GM12873 (cell line): ENCODE measurements at regions not wholly inside any gene's neighbourhood (a gene's known extent, or its start where the extent isn't known, plus 50 kb on each side); places are given as distances from the start of the nearest gene placed in this dataset.

Experiments used
- TF ChIP-seq, protein P1 (sequence below): IDR thresholded peaks from 2 replicates; pipeline ENCODE4 v1.5.1; 2012; ENCODE audit warnings: low read depth, mild to moderate bottlenecking, moderate library complexity, low read length, control low read depth; ENCODE audit not compliant: insufficient read depth; ENCODE audit errors: missing control alignments

DNA sequence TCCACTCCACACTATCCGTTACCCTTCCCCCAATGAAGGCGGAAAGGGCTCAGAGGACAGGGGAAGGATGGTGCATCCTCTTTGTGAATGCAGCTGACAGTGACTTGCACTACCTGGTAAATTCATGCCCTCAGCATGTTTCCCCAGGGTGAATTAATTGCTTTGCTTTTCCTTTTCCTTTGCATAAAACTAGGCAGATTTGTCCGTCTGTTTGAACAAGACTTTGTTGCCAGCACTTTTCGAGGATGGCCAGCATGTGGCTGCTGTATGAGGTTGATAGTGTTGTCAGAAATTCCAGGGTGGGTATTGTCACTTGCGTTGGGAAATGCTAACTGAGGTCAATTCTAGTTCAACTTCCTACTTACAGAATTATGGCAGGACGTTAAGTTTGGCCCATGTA is 79.0 kb upstream of the RARB start:
- TF ChIP-seq, protein P1, sequence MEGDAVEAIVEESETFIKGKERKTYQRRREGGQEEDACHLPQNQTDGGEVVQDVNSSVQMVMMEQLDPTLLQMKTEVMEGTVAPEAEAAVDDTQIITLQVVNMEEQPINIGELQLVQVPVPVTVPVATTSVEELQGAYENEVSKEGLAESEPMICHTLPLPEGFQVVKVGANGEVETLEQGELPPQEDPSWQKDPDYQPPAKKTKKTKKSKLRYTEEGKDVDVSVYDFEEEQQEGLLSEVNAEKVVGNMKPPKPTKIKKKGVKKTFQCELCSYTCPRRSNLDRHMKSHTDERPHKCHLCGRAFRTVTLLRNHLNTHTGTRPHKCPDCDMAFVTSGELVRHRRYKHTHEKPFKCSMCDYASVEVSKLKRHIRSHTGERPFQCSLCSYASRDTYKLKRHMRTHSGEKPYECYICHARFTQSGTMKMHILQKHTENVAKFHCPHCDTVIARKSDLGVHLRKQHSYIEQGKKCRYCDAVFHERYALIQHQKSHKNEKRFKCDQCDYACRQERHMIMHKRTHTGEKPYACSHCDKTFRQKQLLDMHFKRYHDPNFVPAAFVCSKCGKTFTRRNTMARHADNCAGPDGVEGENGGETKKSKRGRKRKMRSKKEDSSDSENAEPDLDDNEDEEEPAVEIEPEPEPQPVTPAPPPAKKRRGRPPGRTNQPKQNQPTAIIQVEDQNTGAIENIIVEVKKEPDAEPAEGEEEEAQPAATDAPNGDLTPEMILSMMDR: no peak

DNA sequence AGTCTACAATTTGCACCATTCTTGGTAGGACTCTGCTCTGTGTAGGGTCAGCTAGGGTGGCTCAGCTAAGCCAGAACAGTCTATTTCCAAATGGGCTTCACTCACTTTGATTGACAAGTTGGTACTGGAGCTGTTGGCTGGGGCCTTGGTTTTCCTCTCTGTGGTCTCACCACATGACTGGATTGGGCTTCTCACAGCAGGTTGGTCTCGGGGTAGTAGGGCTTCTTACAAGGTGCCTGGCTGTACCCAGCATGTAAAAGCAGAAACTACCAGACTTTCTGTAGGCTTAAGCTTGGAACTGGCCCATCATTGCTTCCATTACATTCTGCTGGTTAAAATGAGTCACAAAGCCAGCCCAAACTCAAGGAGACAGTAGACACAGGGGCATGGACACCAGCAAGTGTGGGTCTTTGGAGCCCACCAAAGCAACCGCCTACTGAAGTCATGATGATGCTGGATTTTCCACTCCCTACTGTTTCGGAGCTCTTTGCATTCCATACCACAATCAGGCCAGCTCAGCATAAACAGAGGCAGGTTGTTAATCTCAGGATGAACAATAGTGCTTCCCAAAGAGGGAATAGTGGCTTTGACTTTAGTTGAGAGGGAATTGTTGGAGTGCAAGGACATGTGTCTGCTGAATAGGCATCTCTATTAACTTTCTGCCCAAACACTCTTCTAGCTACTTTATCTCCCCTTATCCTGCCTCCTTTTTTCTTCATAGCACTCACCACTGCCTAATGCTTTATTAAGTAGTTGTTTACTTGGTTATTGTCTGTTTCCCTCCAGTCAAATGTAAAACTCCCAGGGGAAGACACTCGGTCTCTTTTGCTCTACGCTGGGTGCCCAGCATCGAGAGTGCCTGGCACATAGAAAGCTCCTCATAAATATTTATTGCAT is 78.0 kb upstream of the RARB start:
- TF ChIP-seq, protein P1: no peak

DNA sequence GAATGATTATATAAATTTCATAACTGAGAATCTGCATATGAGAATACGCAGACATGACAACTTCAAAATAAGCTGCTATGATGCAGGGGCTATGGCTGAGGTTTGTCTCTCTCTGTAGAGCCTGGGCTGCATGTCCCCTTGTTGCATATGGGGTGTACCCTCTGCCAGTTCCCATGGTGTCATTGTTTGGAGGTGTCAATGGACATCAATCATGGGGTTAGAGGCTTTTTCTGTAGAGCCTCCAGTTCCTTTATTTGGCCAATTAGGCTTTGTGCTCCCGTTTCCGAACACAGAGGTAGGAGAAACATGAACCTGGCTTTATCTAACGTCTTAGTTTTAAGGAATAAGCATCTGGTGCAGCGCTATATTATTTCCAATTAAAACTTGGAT is 77.3 kb upstream of the RARB start:
- TF ChIP-seq, protein P1: no peak

- TF ChIP-seq, protein P1: no peak
Observed at GRCh38 chr3:25354071-25354470, 74.0 kb upstream of the RARB start.

GRCh38 chr3:25355034-25355885 is 72.8 kb upstream of the RARB start:
- TF ChIP-seq, protein P1: no peak

DNA sequence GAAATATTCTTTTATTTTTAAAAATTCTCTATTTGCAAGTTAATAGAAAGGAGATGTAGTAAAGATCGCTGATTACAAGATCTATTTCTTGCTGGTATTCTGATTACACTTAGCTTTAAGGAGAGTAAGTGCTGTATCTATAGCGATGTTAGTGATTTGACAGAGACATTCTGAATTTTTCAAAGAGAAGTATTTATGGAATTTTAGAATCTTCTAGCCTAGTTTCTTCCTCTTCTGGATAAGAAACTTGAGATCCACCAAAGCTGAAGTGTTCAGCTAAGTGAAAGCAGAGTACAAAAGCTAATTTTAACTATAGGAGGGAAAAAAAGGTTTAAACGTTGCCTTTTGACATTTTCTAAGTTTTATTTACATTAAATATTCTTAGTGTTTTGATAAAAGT is 72.1 kb upstream of the RARB start:
- TF ChIP-seq, protein P1: no peak

GRCh38 chr3:25362118-25362517 is 65.9 kb upstream of the RARB start:
- TF ChIP-seq, protein P1: no peak
